ENCODE measurements at regions not wholly inside any gene's neighbourhood (a gene's known extent, or its start where the extent isn't known, plus 50 kb on each side); places are given as distances from the start of the nearest gene placed in this dataset.

DNA sequence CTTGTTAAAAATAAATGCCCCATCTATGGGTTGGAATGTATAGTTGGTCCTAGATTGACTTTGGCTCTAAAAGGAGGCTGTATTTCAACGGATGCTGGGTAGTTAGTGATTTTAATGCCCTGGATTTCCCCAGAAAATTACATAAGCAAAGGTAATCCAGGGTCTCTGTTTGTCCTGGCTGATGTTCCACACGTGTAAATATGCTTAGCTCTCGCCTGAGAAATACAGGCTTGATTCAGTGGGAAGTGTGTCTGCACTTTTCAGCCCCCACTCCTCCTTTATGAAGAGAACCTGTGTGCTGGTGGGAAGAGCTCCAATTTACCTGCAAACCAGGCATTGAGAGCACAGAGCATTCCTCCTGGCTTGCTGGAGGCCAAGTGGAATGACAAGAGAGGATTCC, 294.6 kb upstream of the CLINT1 start:
- CTCF ChIA-PET: interaction anchor here (2.3 kb wide), 1 partner anchor 19 kb away, joined by 6 read pairs; no protein-coding TSS in a partner anchor
- no peak for DNase-seq (ENCODE audit: extremely low spot score)
- POLR2A ChIA-PET: no interaction called here
- no peak for TF ChIP-seq CTCF (IDR thresholded peaks at IDR 0.05; ENCODE audit: control extremely low read depth, extremely low read depth, low read depth, missing control alignments)

- no peak for DNase-seq (ENCODE audit: extremely low spot score)
- ChIA-PET POLR2A (interaction anchor here (0.7 kb wide), 1 partner anchor 77 kb away, joined by 5 read pairs; no protein-coding TSS in a partner anchor), CTCF (no interaction called here)
- TF ChIP-seq CTCF (IDR thresholded peaks at IDR 0.05; ENCODE audit: control extremely low read depth, extremely low read depth, low read depth, missing control alignments): no peak
These were observed 293.2 kb upstream of the CLINT1 start for GRCh38 chr5:158152136-158152535.

- no peak for TF ChIP-seq CTCF (IDR thresholded peaks at IDR 0.05; ENCODE audit: control extremely low read depth, extremely low read depth, low read depth, missing control alignments)
- ChIA-PET POLR2A (no interaction called here), CTCF (interaction anchor here (1.1 to 1.7 kb wide), 4 partner anchors 14 to 1009 kb away, joined by 3 to 4 read pairs (median 4); no protein-coding TSS in a partner anchor)
- DNase-seq (ENCODE audit: extremely low spot score): no peak
These were observed 288.3 kb upstream of the CLINT1 start for GRCh38 chr5:158147227-158147626.

DNA sequence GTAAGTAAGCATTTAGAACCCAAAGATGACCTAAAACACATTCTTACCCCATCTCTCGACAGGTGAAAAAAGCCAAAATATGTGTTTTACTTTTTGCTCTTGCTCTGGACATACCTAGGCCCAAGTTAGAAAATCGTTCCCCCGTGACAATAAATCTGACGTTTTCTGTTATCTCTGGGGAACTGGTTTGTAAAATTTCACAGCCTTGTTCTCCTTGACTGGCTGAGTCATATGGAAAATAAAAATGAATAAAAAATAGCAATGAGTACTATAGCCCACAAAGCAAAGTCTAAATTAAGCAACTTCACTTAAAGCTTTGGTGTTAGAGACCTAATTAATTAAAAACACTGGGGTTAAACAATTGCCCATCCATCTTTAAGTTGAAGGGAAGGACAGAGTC, 286.9 kb upstream of the CLINT1 start:
- no peak for DNase-seq (ENCODE audit: extremely low spot score)
- ChIA-PET POLR2A (no interaction called here), CTCF (interaction anchor here (1.3 to 1.4 kb wide), 2 partner anchors 29 to 71 kb away, joined by 3 to 4 read pairs; no protein-coding TSS in a partner anchor)
- no peak for TF ChIP-seq CTCF (IDR thresholded peaks at IDR 0.05; ENCODE audit: control extremely low read depth, extremely low read depth, low read depth, missing control alignments)

DNA sequence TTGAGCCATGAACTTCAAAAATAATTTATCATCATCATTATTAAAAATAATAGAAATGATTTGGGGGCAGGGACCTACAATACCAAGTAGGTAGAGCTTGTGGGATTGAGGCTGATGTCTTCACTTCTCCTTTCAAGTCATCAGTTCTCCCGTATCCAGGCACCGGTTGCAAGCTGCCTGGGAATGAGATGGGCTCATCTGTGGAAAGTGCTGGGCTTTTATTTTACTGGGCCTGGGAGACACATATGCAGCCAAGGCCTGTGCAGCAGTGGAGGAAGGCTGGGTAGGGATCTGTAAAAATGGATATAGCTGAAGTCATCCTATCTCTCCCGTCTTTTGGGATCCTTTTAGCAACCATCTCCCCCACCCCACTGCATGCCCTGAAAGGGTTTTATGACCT, 284.1 kb upstream of the CLINT1 start:
- ChIA-PET CTCF (interaction anchor here (1.0 to 1.1 kb wide), 2 partner anchors 10 to 32 kb away, joined by 3 to 5 read pairs; no protein-coding TSS in a partner anchor), POLR2A (interaction anchor here (0.5 kb wide), 1 partner anchor 341 kb away, joined by 4 read pairs; no protein-coding TSS in a partner anchor)
- TF ChIP-seq CTCF (IDR thresholded peaks at IDR 0.05; ENCODE audit: control extremely low read depth, extremely low read depth, low read depth, missing control alignments): no peak
- no peak for DNase-seq (ENCODE audit: extremely low spot score)

GRCh38 chr5:158142156-158142555, 283.2 kb upstream of the CLINT1 start:
- no peak for DNase-seq (ENCODE audit: extremely low spot score)
- ChIA-PET POLR2A (no interaction called here), CTCF (interaction anchor here (1.1 kb wide), 1 partner anchor 9 kb away, joined by 3 read pairs; no protein-coding TSS in a partner anchor)
- TF ChIP-seq CTCF (IDR thresholded peaks at IDR 0.05; ENCODE audit: control extremely low read depth, extremely low read depth, low read depth, missing control alignments): no peak
